K562 (cell line): ENCODE measurements at regions not wholly inside any gene's neighbourhood (a gene's known extent, or its start where the extent isn't known, plus 50 kb on each side); places are given as distances from the start of the nearest gene placed in this dataset.

ENCODE experiments used
- ATAC-seq: fragments of 200-7000 bp; cut with Tn5 transposase; 3 replicates; pipeline ENCODE4 v1.9.1; 2020; ENCODE audit warnings: moderate library complexity
- BruUV-seq: library from RNA; stranded (reverse); fragments of 400-500 nt; replicated peaks from 2 replicates; lab custom pipeline; 2021; lab: Mats Ljungman, UMichigan
- CTCF ChIA-PET: fragments of 300-600 bp; formaldehyde crosslinking; extraction: SDS; loops from one replicate; lab custom pipeline; 2021; ENCODE audit warnings: low intra/inter-chr PET ratio; lab: Yijun Ruan, JAX
- POLR2A ChIA-PET: fragments of 300-600, 350-650 bp; sonication (Branson Sonifier 250); formaldehyde crosslinking; extraction: SDS; loops from one replicate; lab custom pipeline; 2021; ENCODE audit warnings: antibody characterized with exemption, inconsistent platforms; lab: Yijun Ruan, JAX
- DNase-seq, 4 experiments: peaks; one replicate each; pipeline versions ENCODE4 v3.0.0 to v3.0.0-alpha.2; 2011 to 2018; ENCODE audit warnings: low spot score in 3 of 4, mixed read lengths in 3 of 4; ENCODE audit errors: extremely low read depth in 1 of 4
- FAIRE-seq: peaks from 2 replicates; lab custom pipeline; 2011; peaks lifted over from hg19 to GRCh38; lab: Jason Lieb, UNC
- H2AFZ ChIP-seq: 2 replicates; pipeline ENCODE4 v1.6.0; 2011; ENCODE audit warnings: low read depth, low read length, control low read depth, inconsistent platforms
- H3K27ac ChIP-seq: fragments of 200-600 bp; 3 replicates; pipeline ENCODE4 v1.8.0; 2011; ENCODE audit warnings: low read depth, mild to moderate bottlenecking, control low read depth, inconsistent platforms, low read length, moderate library complexity, mixed read lengths; ENCODE audit errors: extremely low read depth
- H3K27me3 ChIP-seq, 2 experiments: fragments of 300-600 bp in 1 of 2; 2 replicates in 1 of 2; 3 replicates in 1 of 2; pipeline versions ENCODE4 v1.6.0 to v1.8.0; 2011; ENCODE audit warnings: inconsistent platforms in 2 of 2, low read length in 2 of 2, mild to moderate bottlenecking in 1 of 2, mixed read lengths in 1 of 2, moderate library complexity in 1 of 2; ENCODE audit not compliant: control insufficient read depth in 2 of 2, insufficient read depth in 2 of 2
- H3K36me3 ChIP-seq: fragments of 300-600 bp; 3 replicates; pipeline ENCODE4 v1.8.0; 2011; ENCODE audit warnings: mild to moderate bottlenecking, low read length, inconsistent platforms; ENCODE audit not compliant: control insufficient read depth, insufficient read depth
- H3K4me1 ChIP-seq, 2 experiments: fragments of 200-600 bp in 1 of 2; replicated peaks in 1 of 2; 2 replicates in 1 of 2; 3 replicates in 1 of 2; pipeline versions ENCODE4 v1.5.1 to v1.8.0; 2011; ENCODE audit warnings: inconsistent platforms in 2 of 2, low read length in 2 of 2, mild to moderate bottlenecking in 1 of 2, mixed read lengths in 1 of 2, moderate library complexity in 1 of 2; ENCODE audit not compliant: control insufficient read depth in 2 of 2, insufficient read depth in 2 of 2
- H3K4me2 ChIP-seq: 2 replicates; pipeline ENCODE4 v1.6.1; 2011; ENCODE audit warnings: low read length, control low read depth, inconsistent platforms, mixed read lengths; ENCODE audit not compliant: insufficient read depth
- H3K4me3 ChIP-seq: fragments of 200-600 bp; sonication (generic), shearing (Covaris generic); 2 replicates; pipeline ENCODE4 v1.5.1; 2016; ENCODE audit warnings: control low read depth, inconsistent platforms
- H3K79me2 ChIP-seq: fragments of 200-600 bp; 3 replicates; pipeline ENCODE4 v1.8.0; 2011; ENCODE audit warnings: low read length, inconsistent platforms; ENCODE audit not compliant: control insufficient read depth, insufficient read depth
- H3K9ac ChIP-seq, 2 experiments: 2 replicates each; pipeline versions ENCODE4 v1.6.0 to v1.6.1; 2011; ENCODE audit warnings: low read depth in 2 of 2, low read length in 2 of 2, control low read depth in 1 of 2, inconsistent platforms in 1 of 2, mild to moderate bottlenecking in 1 of 2, mixed read lengths in 1 of 2; ENCODE audit not compliant: insufficient read depth in 1 of 2
- H3K9me1 ChIP-seq: one replicate; pipeline ENCODE4 v1.6.0; 2011; ENCODE audit warnings: inconsistent platforms, mild to moderate bottlenecking, low read length, moderate library complexity; ENCODE audit not compliant: control insufficient read depth, insufficient read depth
- H3K9me3 ChIP-seq: replicated peaks from 2 replicates; pipeline ENCODE4 v1.5.1; 2011; ENCODE audit warnings: low read depth, low read length, inconsistent platforms; ENCODE audit not compliant: control insufficient read depth, insufficient read depth
- H4K20me1 ChIP-seq: replicated peaks from 2 replicates; pipeline ENCODE4 v1.6.1; 2011; ENCODE audit warnings: low read length, inconsistent platforms, mixed read lengths; ENCODE audit not compliant: control insufficient read depth, insufficient read depth
- CREB5 ChIP-seq: fragments of 250-450 bp; sonication (Bioruptor Pico); IDR thresholded peaks from 2 replicates; pipeline ENCODE4 v1.5.0; 2020; ENCODE audit warnings: mild to moderate bottlenecking
- E2F6 ChIP-seq, 2 experiments: IDR thresholded peaks; 2 replicates each; pipeline ENCODE4 v1.6.1; 2011; ENCODE audit warnings: borderline replicate concordance in 1 of 2, control low read depth in 1 of 2, low read depth in 1 of 2, low read length in 1 of 2, mild to moderate bottlenecking in 1 of 2, mixed read lengths in 1 of 2, moderate library complexity in 1 of 2; ENCODE audit not compliant: insufficient read depth in 1 of 2, insufficient read length in 1 of 2, poor library complexity in 1 of 2, severe bottlenecking in 1 of 2; ENCODE audit errors: extremely low read depth in 1 of 2
- ESRRA ChIP-seq: fragments of 450-650 bp; IDR thresholded peaks from 2 replicates; pipeline ENCODE4 v1.6.1; 2014; ENCODE audit warnings: low read depth, mild to moderate bottlenecking, moderate library complexity, borderline replicate concordance
- GABPB1 ChIP-seq: sonication (generic); formaldehyde crosslinking; IDR thresholded peaks from 2 replicates; pipeline ENCODE4 v1.8.0; 2022; ENCODE audit warnings: mild to moderate bottlenecking, missing genetic modification reagents
- HMG20B ChIP-seq: fragments of 250-450 bp; sonication (Bioruptor Pico); IDR thresholded peaks from 2 replicates; pipeline ENCODE4 v1.5.0; 2021; ENCODE audit warnings: mild to moderate bottlenecking
- KAT7 ChIP-seq: sonication (generic); formaldehyde crosslinking; IDR thresholded peaks from 2 replicates; pipeline ENCODE4 v1.8.0; 2022; ENCODE audit warnings: missing genetic modification reagents, mild to moderate bottlenecking, borderline replicate concordance
- NFE2 ChIP-seq: IDR thresholded peaks from 2 replicates; pipeline ENCODE4 v1.6.1; 2014; ENCODE audit warnings: antibody characterized with exemption, low read depth
- SREBF1 ChIP-seq: fragments of 150-350 bp; IDR thresholded peaks from 2 replicates; pipeline ENCODE4 v1.6.1; 2014; ENCODE audit warnings: antibody characterized with exemption, low read depth, low read length, borderline replicate concordance
- TRIM28 ChIP-seq: fragments of 450-650 bp; IDR thresholded peaks from 2 replicates; pipeline ENCODE4 v1.6.1; 2017
- XRCC5 ChIP-seq: fragments of 200-400 bp; formaldehyde crosslinking; IDR thresholded peaks from 2 replicates; pipeline ENCODE4 v1.6.1; 2017; ENCODE audit warnings: low read depth, mild to moderate bottlenecking, low read length
- ZBED1 ChIP-seq: IDR thresholded peaks from 2 replicates; pipeline ENCODE4 v1.6.1; 2014
- ZC3H8 ChIP-seq: fragments of 450-650 bp; IDR thresholded peaks from 2 replicates; pipeline ENCODE4 v1.6.1; 2017
- ZFP30 ChIP-seq: fragments of 250-450 bp; sonication (Bioruptor Pico); IDR thresholded peaks from 2 replicates; pipeline ENCODE4 v1.8.0; 2022; ENCODE audit warnings: moderate library complexity, mild to moderate bottlenecking, inconsistent platforms, borderline replicate concordance
- WGBS: fragments of 100-300 bp; shearing (Covaris generic); methylation state at CpG from one replicate; pipeline ENCODE4 v1.1.6; 2016; ENCODE audit warnings: low coverage, mixed read lengths; ENCODE audit not compliant: insufficient coverage; ENCODE audit errors: missing lambda C conversion rate; 5-methylcytosine and 5-hydroxymethylcytosine counted together
- in situ Hi-C: fragments of 300-500 bp; cut with MboI; formaldehyde crosslinking; loops from 4 replicates; pipeline ENCODE4 v1.15.0; 2018; ENCODE audit warnings: inconsistent platforms, mixed read lengths
- intact Hi-C: fragments of 100-400 bp; cut with micrococcal nuclease; formaldehyde crosslinking; loops from 2 replicates; pipeline ENCODE4 v1.14.2; 2022
- TF ChIP-seq, protein P1 (sequence below), 2 experiments: fragments of 450-650 bp in 1 of 2; IDR thresholded peaks; 2 replicates each; pipeline ENCODE4 v1.6.1; 2011 to 2017; ENCODE audit warnings: low read depth in 2 of 2, antibody characterized with exemption in 1 of 2, borderline replicate concordance in 1 of 2, low read length in 1 of 2, mild to moderate bottlenecking in 1 of 2, mixed read lengths in 1 of 2; ENCODE audit not compliant: control insufficient read depth in 1 of 2

DNA sequence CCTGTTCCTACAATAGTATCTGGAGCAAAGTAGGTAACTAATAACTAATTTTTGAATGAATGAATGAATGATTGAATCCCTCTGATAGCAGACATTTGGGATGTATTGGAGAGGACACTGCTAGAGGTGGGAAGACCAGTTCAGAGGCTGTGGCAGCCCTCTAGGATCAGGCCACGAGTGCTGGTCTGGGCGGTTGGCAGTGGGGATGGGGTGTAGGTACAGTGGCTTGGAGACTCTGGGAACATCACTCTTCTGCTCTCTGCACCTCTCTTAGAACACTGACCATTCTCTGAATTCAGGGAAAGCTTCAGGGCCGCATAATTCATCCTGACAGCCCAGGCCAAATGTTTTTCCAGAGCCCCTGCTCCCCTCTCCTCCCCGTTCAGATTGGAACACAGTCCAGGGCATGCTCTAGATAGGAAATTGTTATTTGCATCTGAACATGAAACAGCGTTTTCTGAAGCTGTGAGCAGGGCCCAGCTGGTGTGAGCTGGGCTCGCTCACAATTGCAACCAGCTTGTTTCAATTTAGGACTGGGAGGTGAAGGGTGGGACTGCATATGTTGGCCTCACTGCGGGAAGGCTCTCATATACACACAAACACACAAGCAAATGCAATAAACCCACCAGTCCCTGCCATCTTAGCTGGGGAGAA, 253.1 kb upstream of the USP24 start (continued):
- TF ChIP-seq, protein P1, sequence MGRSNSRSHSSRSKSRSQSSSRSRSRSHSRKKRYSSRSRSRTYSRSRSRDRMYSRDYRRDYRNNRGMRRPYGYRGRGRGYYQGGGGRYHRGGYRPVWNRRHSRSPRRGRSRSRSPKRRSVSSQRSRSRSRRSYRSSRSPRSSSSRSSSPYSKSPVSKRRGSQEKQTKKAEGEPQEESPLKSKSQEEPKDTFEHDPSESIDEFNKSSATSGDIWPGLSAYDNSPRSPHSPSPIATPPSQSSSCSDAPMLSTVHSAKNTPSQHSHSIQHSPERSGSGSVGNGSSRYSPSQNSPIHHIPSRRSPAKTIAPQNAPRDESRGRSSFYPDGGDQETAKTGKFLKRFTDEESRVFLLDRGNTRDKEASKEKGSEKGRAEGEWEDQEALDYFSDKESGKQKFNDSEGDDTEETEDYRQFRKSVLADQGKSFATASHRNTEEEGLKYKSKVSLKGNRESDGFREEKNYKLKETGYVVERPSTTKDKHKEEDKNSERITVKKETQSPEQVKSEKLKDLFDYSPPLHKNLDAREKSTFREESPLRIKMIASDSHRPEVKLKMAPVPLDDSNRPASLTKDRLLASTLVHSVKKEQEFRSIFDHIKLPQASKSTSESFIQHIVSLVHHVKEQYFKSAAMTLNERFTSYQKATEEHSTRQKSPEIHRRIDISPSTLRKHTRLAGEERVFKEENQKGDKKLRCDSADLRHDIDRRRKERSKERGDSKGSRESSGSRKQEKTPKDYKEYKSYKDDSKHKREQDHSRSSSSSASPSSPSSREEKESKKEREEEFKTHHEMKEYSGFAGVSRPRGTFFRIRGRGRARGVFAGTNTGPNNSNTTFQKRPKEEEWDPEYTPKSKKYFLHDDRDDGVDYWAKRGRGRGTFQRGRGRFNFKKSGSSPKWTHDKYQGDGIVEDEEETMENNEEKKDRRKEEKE (IDR thresholded peaks at IDR 0.05; ENCODE audit: borderline replicate concordance in 1 of 2, control insufficient read depth in 1 of 2, low read depth in 2 of 2, low read length in 1 of 2), result no peak
- TF ChIP-seq TRIM28, result no peak
- TF ChIP-seq, all 486 proteins: peak for 5

DNA sequence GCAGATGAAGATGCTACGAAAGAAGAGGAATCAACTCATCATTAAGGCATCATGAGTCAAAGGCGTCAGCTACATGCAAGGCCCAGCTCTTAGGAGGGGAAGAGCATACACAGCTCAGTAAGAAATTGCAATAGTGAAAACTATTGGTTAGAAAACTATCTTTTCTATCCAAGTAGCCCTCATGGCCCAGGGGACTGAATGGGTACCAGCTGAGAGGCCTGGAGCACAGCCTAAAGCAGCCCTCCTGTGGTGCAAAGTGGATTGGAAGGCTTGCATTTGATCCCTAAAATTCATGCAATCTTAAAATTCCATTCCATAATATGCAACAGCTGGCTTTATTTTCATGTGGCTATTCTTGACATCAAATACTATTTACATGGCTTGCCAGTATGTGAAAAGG, 251.8 kb upstream of the USP24 start:
- H4K20me1 ChIP-seq, result no peaks in the 10 kb centered on the region
- H2AFZ ChIP-seq, result no peak overlapping the region
- no peaks in the 10 kb centered on the region for H3K36me3 ChIP-seq
- H3K9me3 ChIP-seq, result no peaks in the 10 kb centered on the region
- DNase-seq (no peak), ATAC-seq (no peak), FAIRE-seq (no peak)
- POLR2A ChIA-PET, result interaction anchor here (0.6 kb wide), 1 partner anchor 83 kb away, joined by 3 read pairs; no protein-coding TSS in a partner anchor
- in situ Hi-C loops (no loop called here), intact Hi-C loops (no loop called here)
- no peaks in the 10 kb centered on the region for H3K9me1 ChIP-seq
- no peaks in the 10 kb centered on the region for H3K79me2 ChIP-seq
- no peak overlapping the region for H3K4me2 ChIP-seq
- CTCF ChIA-PET, result no interaction called here
- no peak overlapping the region for H3K4me3 ChIP-seq
- 33% methylated on average over 2 of the region's 2 CpGs for WGBS
- H3K4me1 ChIP-seq, result no peaks in the 10 kb centered on the region; a peak in 3 of 5 replicates
- H3K27me3 ChIP-seq, result no peaks in the 10 kb centered on the region
- H3K27ac ChIP-seq, result no peak overlapping the region
- BruUV-seq, result no TSS peak
- no peak overlapping the region for H3K9ac ChIP-seq
- TF ChIP-seq HMG20B, result no peak
- TF ChIP-seq SREBF1, result no peak
- no peak for TF ChIP-seq ZC3H8
- no peak for TF ChIP-seq ESRRA
- TF ChIP-seq ZFP30, result no peak
- TF ChIP-seq E2F6 (IDR thresholded peaks at IDR 0.05; ENCODE audit: borderline replicate concordance in 1 of 2, extremely low read depth in 1 of 2, insufficient read depth in 1 of 2, insufficient read length in 1 of 2, low read depth in 1 of 2, low read length in 1 of 2, poor library complexity in 1 of 2, severe bottlenecking in 1 of 2), result no peak
- TF ChIP-seq ZBED1, result no peak
- TF ChIP-seq KAT7 (CRISPR knock-in tag), result no peak
- TF ChIP-seq XRCC5, result no peak
- TF ChIP-seq NFE2, result no peak
- TF ChIP-seq GABPB1 (CRISPR knock-in tag), result no peak
- TF ChIP-seq CREB5, result no peak
